ENCODE measurements at regions not wholly inside any gene's neighbourhood (a gene's known extent, or its start where the extent isn't known, plus 50 kb on each side); places are given as distances from the start of the nearest gene placed in this dataset.

DNA sequence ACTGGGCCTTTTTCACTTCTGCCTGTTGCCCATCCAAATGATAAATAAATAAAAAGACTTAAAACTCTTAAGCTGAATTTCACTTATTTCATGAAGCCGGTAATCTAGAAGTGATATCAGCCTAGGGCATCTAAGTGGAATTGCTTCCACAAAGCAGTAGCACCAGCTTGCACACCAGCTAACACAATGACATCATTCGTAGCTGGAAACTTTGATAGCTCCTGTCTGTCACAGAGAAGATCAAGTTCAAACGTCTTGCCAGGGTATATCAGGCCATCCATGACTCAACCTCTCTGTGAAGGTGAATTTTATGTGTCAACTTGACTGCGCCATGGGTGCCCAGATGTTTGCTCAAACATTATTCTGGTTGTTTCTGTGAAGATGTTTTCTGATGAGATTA is 161.7 kb upstream of the MYT1L start:
- 16% methylated on average over 4 of the region's 4 CpGs for WGBS (ENCODE audit: insufficient coverage, insufficient replicate concordance, low lambda C conversion rate, missing lambda C conversion rate)
- RAD21 ChIA-PET (ENCODE audit: unreplicated experiment): no interaction called here

DNA sequence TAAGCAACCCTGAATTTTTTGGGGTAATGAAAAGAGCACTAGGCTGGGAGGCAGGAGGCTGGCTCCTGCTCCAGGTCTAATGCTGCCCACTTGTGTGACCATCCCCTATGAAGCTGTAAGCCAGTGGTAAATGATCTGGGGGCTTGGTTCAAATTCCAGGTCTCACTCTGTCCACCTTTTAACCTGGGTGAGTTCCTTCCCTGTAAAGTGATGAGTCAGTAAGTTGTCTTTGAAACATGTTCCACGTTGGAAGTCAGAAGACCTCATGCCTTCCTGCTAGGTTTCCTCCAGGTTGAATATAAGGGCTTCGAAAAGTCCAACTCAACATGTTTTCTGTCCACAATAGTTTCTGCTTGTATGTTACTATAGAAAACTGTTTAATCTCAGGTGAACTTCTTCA is 160.9 kb upstream of the MYT1L start:
- no peaks in the 10 kb centered on the region for H3K27me3 ChIP-seq (replicated peaks in 1 of 2; ENCODE audit: control insufficient read depth in 2 of 2, insufficient read depth in 2 of 2, low read length in 1 of 2)
- intact Hi-C loops (cut with micrococcal nuclease; ENCODE audit: unreplicated experiment): no loop called here
- H3K79me2 ChIP-seq (ENCODE audit: control insufficient read depth, insufficient read depth, low read length): no peaks in the 10 kb centered on the region
- FAIRE-seq (no peak), ATAC-seq (no peak), DNase-seq (ENCODE audit: low read depth, low spot score) (no peak)
- CTCF ChIA-PET: no interaction called here
- H4K20me1 ChIP-seq (ENCODE audit: control insufficient read depth, insufficient read depth): no peaks in the 10 kb centered on the region
- H3K9me3 ChIP-seq (replicated peaks; ENCODE audit: control insufficient read depth, insufficient read depth, low read length): no peaks in the 10 kb centered on the region
- POLR2A ChIA-PET: no interaction called here
- SMC1A ChIA-PET (ENCODE audit: uncharacterized antibody, unreplicated experiment): no interaction called here
- no peak overlapping the region for H3K4me3 ChIP-seq
- no peak overlapping the region for H3K27ac ChIP-seq (ENCODE audit: control insufficient read depth, insufficient read depth)
- no peak overlapping the region for H3K4me2 ChIP-seq (ENCODE audit: control insufficient read depth, insufficient read depth)
- no peak overlapping the region for H2AFZ ChIP-seq (ENCODE audit: control insufficient read depth, low read depth, low read length)
- no peak overlapping the region for H3K9ac ChIP-seq (ENCODE audit: control insufficient read depth, insufficient read depth, low read length)
- in situ Hi-C loops (cut with MboI): no loop called here
- no TSS peak for BruUV-seq (replicated peaks)
- no peaks in the 10 kb centered on the region for H3K36me3 ChIP-seq (ENCODE audit: control insufficient read depth in 2 of 2, insufficient read depth in 2 of 2, low read length in 1 of 2)
- RAD21 ChIA-PET (ENCODE audit: unreplicated experiment): no interaction called here
- WGBS (ENCODE audit: insufficient coverage, insufficient replicate concordance, low lambda C conversion rate, missing lambda C conversion rate): 10% methylated on average over 2 of the region's 2 CpGs
- H3K4me1 ChIP-seq (ENCODE audit: control insufficient read depth, insufficient read depth, low read length): no peaks in the 10 kb centered on the region
- TF ChIP-seq EGR1 (IDR thresholded peaks at IDR 0.05; ENCODE audit: borderline replicate concordance in 1 of 2, low read depth in 2 of 2, low read length in 2 of 2) (no peak), RFX5 (IDR thresholded peaks at IDR 0.05; ENCODE audit: low read depth, low read length) (no peak), POU2F2 (IDR thresholded peaks at IDR 0.05; ENCODE audit: borderline replicate concordance, low read depth, low read length) (no peak), STAT1 (conservative IDR thresholded peaks at IDR 0.05) (no peak)
- TF ChIP-seq, protein P1, sequence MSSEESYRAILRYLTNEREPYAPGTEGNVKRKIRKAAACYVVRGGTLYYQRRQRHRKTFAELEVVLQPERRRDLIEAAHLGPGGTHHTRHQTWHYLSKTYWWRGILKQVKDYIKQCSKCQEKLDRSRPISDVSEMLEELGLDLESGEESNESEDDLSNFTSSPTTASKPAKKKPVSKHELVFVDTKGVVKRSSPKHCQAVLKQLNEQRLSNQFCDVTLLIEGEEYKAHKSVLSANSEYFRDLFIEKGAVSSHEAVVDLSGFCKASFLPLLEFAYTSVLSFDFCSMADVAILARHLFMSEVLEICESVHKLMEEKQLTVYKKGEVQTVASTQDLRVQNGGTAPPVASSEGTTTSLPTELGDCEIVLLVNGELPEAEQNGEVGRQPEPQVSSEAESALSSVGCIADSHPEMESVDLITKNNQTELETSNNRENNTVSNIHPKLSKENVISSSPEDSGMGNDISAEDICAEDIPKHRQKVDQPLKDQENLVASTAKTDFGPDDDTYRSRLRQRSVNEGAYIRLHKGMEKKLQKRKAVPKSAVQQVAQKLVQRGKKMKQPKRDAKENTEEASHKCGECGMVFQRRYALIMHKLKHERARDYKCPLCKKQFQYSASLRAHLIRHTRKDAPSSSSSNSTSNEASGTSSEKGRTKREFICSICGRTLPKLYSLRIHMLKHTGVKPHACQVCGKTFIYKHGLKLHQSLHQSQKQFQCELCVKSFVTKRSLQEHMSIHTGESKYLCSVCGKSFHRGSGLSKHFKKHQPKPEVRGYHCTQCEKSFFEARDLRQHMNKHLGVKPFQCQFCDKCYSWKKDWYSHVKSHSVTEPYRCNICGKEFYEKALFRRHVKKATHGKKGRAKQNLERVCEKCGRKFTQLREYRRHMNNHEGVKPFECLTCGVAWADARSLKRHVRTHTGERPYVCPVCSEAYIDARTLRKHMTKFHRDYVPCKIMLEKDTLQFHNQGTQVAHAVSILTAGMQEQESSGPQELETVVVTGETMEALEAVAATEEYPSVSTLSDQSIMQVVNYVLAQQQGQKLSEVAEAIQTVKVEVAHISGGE (CRISPR knock-in tag; IDR thresholded peaks at IDR 0.05): no peak
- TF ChIP-seq, protein P2, sequence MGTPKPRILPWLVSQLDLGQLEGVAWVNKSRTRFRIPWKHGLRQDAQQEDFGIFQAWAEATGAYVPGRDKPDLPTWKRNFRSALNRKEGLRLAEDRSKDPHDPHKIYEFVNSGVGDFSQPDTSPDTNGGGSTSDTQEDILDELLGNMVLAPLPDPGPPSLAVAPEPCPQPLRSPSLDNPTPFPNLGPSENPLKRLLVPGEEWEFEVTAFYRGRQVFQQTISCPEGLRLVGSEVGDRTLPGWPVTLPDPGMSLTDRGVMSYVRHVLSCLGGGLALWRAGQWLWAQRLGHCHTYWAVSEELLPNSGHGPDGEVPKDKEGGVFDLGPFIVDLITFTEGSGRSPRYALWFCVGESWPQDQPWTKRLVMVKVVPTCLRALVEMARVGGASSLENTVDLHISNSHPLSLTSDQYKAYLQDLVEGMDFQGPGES (IDR thresholded peaks at IDR 0.05): no peak

More for the DNA sequence above, 161.7 kb upstream of the MYT1L start:
- FAIRE-seq: no peak
- Histone ChIP-seq H2AFZ (ENCODE audit: control insufficient read depth, low read depth, low read length) (no peak overlapping the region), H3K27me3 (replicated peaks in 1 of 2; ENCODE audit: control insufficient read depth in 2 of 2, insufficient read depth in 2 of 2, low read length in 1 of 2) (no peaks in the 10 kb centered on the region), H3K4me3 (no peak overlapping the region), H3K79me2 (ENCODE audit: control insufficient read depth, insufficient read depth, low read length) (no peaks in the 10 kb centered on the region), H4K20me1 (ENCODE audit: control insufficient read depth, insufficient read depth) (no peaks in the 10 kb centered on the region), H3K4me2 (ENCODE audit: control insufficient read depth, insufficient read depth) (no peak overlapping the region), H3K9me3 (replicated peaks; ENCODE audit: control insufficient read depth, insufficient read depth, low read length) (no peaks in the 10 kb centered on the region), H3K4me1 (ENCODE audit: control insufficient read depth, insufficient read depth, low read length) (no peaks in the 10 kb centered on the region), H3K27ac (ENCODE audit: control insufficient read depth, insufficient read depth) (no peak overlapping the region), H3K36me3 (ENCODE audit: control insufficient read depth in 2 of 2, insufficient read depth in 2 of 2, low read length in 1 of 2) (no peaks in the 10 kb centered on the region), H3K9ac (ENCODE audit: control insufficient read depth, insufficient read depth, low read length) (no peak overlapping the region)
- ATAC-seq: no peak
- intact Hi-C loops (cut with micrococcal nuclease; ENCODE audit: unreplicated experiment): no loop called here
- no peak for DNase-seq (ENCODE audit: low read depth, low spot score)
- no peak for TF ChIP-seq TCF12 (IDR thresholded peaks at IDR 0.05; ENCODE audit: low read depth, low read length)
- TF ChIP-seq, protein P3, sequence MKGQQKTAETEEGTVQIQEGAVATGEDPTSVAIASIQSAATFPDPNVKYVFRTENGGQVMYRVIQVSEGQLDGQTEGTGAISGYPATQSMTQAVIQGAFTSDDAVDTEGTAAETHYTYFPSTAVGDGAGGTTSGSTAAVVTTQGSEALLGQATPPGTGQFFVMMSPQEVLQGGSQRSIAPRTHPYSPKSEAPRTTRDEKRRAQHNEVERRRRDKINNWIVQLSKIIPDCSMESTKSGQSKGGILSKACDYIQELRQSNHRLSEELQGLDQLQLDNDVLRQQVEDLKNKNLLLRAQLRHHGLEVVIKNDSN (IDR thresholded peaks at IDR 0.05; ENCODE audit: borderline replicate concordance, extremely low read length, insufficient read depth, low read depth, low read length): no peak
- ChIA-PET SMC1A (ENCODE audit: uncharacterized antibody, unreplicated experiment) (no interaction called here), POLR2A (no interaction called here), CTCF (no interaction called here)
- in situ Hi-C loops (cut with MboI): no loop called here
- no TSS peak for BruUV-seq (replicated peaks)

Data from GM12878 (cell line).